GM12878 (cell line): ENCODE measurements at regions not wholly inside any gene's neighbourhood (a gene's known extent, or its start where the extent isn't known, plus 50 kb on each side); places are given as distances from the start of the nearest gene placed in this dataset.

ENCODE experiments used
- ATAC-seq: fragments of 200-7000 bp; cut with Tn5 transposase; 3 replicates; pipeline ENCODE4 v1.9.1; 2020; ENCODE audit warnings: mild to moderate bottlenecking, moderate library complexity
- BruUV-seq: library from RNA; stranded (reverse); fragments of 400-500 nt; replicated peaks from 2 replicates; lab custom pipeline; 2021; lab: Mats Ljungman, UMichigan
- CTCF ChIA-PET: fragments of 300-600 bp; sonication (Branson Sonifier 250); formaldehyde crosslinking; extraction: SDS; loops from one replicate; lab custom pipeline; 2021; ENCODE audit warnings: inconsistent platforms; lab: Yijun Ruan, JAX
- POLR2A ChIA-PET: fragments of 350-600 bp; formaldehyde crosslinking; extraction: SDS; loops from one replicate; lab custom pipeline; 2021; ENCODE audit warnings: inconsistent platforms; lab: Charles Lee
- RAD21 ChIA-PET: fragments of 300-600 bp; sonication (Branson Sonifier 250); formaldehyde crosslinking; loops from one replicate; lab custom pipeline; 2023; ENCODE audit warnings: antibody characterized with exemption; ENCODE audit not compliant: unreplicated experiment; lab: Charles Lee
- SMC1A ChIA-PET: fragments of 300-600 bp; sonication (Branson Sonifier 250); formaldehyde crosslinking; loops from one replicate; lab custom pipeline; 2023; ENCODE audit not compliant: unreplicated experiment, uncharacterized antibody; lab: Charles Lee
- DNase-seq: peaks from one replicate; pipeline ENCODE4 v3.0.0-alpha.2; 2011; ENCODE audit warnings: low read depth, low spot score
- FAIRE-seq: peaks from 3 replicates; lab custom pipeline; 2011; peaks lifted over from hg19 to GRCh38; lab: Jason Lieb, UNC
- H2AFZ ChIP-seq: 2 replicates; pipeline ENCODE4 v1.6.0; 2011; ENCODE audit warnings: low read depth, low read length, control low read depth; ENCODE audit not compliant: control insufficient read depth
- H3K27ac ChIP-seq: 2 replicates; pipeline ENCODE4 v1.5.1; 2011; ENCODE audit warnings: control low read depth; ENCODE audit not compliant: control insufficient read depth, insufficient read depth
- H3K27me3 ChIP-seq, 2 experiments: replicated peaks in 1 of 2; 2 replicates each; pipeline versions ENCODE4 v1.6.0 to v1.6.1; 2011; ENCODE audit warnings: low read length in 1 of 2; ENCODE audit not compliant: control insufficient read depth in 2 of 2, insufficient read depth in 2 of 2
- H3K36me3 ChIP-seq, 2 experiments: 2 replicates each; pipeline ENCODE4 v1.5.1; 2011; ENCODE audit warnings: low read length in 1 of 2; ENCODE audit not compliant: control insufficient read depth in 2 of 2, insufficient read depth in 2 of 2
- H3K4me1 ChIP-seq: 2 replicates; pipeline ENCODE4 v1.6.1; 2011; ENCODE audit warnings: mild to moderate bottlenecking, low read length, moderate library complexity, mixed read lengths; ENCODE audit not compliant: control insufficient read depth, insufficient read depth
- H3K4me2 ChIP-seq: 2 replicates; pipeline ENCODE4 v1.6.0; 2011; ENCODE audit warnings: control low read depth; ENCODE audit not compliant: control insufficient read depth, insufficient read depth
- H3K4me3 ChIP-seq: fragments of 200-600 bp; sonication (generic); 2 replicates; pipeline ENCODE4 v1.5.1; 2016
- H3K79me2 ChIP-seq: 2 replicates; pipeline ENCODE4 v1.6.0; 2011; ENCODE audit warnings: low read length; ENCODE audit not compliant: control insufficient read depth, insufficient read depth
- H3K9ac ChIP-seq: 2 replicates; pipeline ENCODE4 v1.8.0; 2011; ENCODE audit warnings: low read length, control low read depth, mixed read lengths; ENCODE audit not compliant: control insufficient read depth, insufficient read depth
- H3K9me3 ChIP-seq: replicated peaks from 3 replicates; pipeline ENCODE4 v1.5.1; 2011; ENCODE audit warnings: mild to moderate bottlenecking, low read length; ENCODE audit not compliant: control insufficient read depth, insufficient read depth
- H4K20me1 ChIP-seq: 2 replicates; pipeline ENCODE4 v1.6.0; 2011; ENCODE audit not compliant: control insufficient read depth, insufficient read depth
- ATF2 ChIP-seq: IDR thresholded peaks from 2 replicates; pipeline ENCODE4 v1.6.1; 2012; ENCODE audit warnings: low read length, inconsistent platforms
- BCL11A ChIP-seq: IDR thresholded peaks from 2 replicates; pipeline ENCODE4 v1.6.1; 2011; ENCODE audit warnings: low read depth, low read length
- CHD4 ChIP-seq: fragments of 200-600 bp; sonication (generic); IDR thresholded peaks from 2 replicates; pipeline ENCODE4 v1.6.1; 2016; ENCODE audit warnings: mild to moderate bottlenecking
- ELK1 ChIP-seq: IDR thresholded peaks from 2 replicates; pipeline ENCODE4 v1.6.1; 2012; ENCODE audit warnings: low read depth, low read length, improper control_type of control experiment
- HCFC1 ChIP-seq: fragments of 150-350 bp; IDR thresholded peaks from 2 replicates; pipeline ENCODE4 v1.6.1; 2014; ENCODE audit warnings: low read length
- NR2C2 ChIP-seq: IDR thresholded peaks from 2 replicates; pipeline ENCODE4 v1.6.1; 2011; ENCODE audit warnings: borderline replicate concordance, low read depth; ENCODE audit not compliant: control insufficient read depth, insufficient read length
- SMAD1 ChIP-seq: fragments of 450-650 bp; IDR thresholded peaks from 2 replicates; pipeline ENCODE4 v1.6.1; 2018; ENCODE audit warnings: mild to moderate bottlenecking, low read depth; ENCODE audit not compliant: partially characterized antibody
- ZZZ3 ChIP-seq: IDR thresholded peaks from 2 replicates; pipeline ENCODE4 v1.6.1; 2011; ENCODE audit warnings: low read depth; ENCODE audit not compliant: control insufficient read depth, insufficient read length
- WGBS: methylation state at CpG from one replicate; pipeline ENCODE4 v1.1.6; 2016; ENCODE audit warnings: low lambda C conversion rate; ENCODE audit not compliant: insufficient replicate concordance, insufficient coverage; ENCODE audit errors: missing lambda C conversion rate; 5-methylcytosine and 5-hydroxymethylcytosine counted together
- in situ Hi-C: fragments of 300-500 bp; cut with MboI; formaldehyde crosslinking; loops from 9 replicates; pipeline ENCODE4 v1.14.3; 2018; ENCODE audit warnings: mixed read lengths
- intact Hi-C: fragments of 100-400 bp; cut with micrococcal nuclease; formaldehyde crosslinking; loops from one replicate; pipeline ENCODE4 v1.14.2; 2022; ENCODE audit not compliant: unreplicated experiment
- TF ChIP-seq, protein P1 (sequence below): fragments of 450-650 bp; IDR thresholded peaks from 2 replicates; pipeline ENCODE4 v1.6.1; 2016; ENCODE audit warnings: mild to moderate bottlenecking

DNA sequence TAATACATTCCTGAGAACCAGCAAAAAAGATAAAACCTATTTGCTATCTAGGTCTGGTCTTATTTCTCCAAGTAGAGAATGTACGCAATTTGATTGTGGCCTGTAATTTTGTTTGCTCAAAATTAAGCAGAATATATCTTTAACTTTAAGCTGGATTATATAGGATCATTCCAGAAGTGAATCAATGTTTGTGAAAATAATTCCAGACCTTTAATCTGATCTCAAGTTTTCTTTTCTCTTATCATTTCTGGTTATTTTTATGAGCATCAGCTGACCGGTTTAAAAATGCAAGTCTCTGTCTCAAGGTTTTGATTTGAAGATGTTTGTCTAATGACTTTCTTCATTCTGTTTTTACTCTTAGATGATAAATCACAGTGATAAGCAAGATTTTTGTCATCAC is 997.9 kb upstream of the FLRT2 start:
- in situ Hi-C loops: no loop called here
- SMC1A ChIA-PET: no interaction called here
- BruUV-seq: no TSS peak
- no peak for ATAC-seq
- Histone ChIP-seq H3K4me1 (no peaks in the 10 kb centered on the region), H3K27ac (no peak overlapping the region), H3K4me2 (no peak overlapping the region), H3K9me3 (no peaks in the 10 kb centered on the region), H3K27me3 (no peaks in the 10 kb centered on the region), H2AFZ (no peak overlapping the region), H4K20me1 (no peaks in the 10 kb centered on the region), H3K79me2 (no peaks in the 10 kb centered on the region), H3K4me3 (no peak overlapping the region), H3K9ac (no peak overlapping the region), H3K36me3 (no peaks in the 10 kb centered on the region)
- intact Hi-C loops: no loop called here
- CTCF ChIA-PET: no interaction called here
- TF ChIP-seq ZZZ3 (no peak), NR2C2 (no peak), HCFC1 (no peak), CHD4 (no peak), BCL11A (no peak), SMAD1 (no peak), ELK1 (no peak), ATF2 (no peak)
- TF ChIP-seq, protein P1, sequence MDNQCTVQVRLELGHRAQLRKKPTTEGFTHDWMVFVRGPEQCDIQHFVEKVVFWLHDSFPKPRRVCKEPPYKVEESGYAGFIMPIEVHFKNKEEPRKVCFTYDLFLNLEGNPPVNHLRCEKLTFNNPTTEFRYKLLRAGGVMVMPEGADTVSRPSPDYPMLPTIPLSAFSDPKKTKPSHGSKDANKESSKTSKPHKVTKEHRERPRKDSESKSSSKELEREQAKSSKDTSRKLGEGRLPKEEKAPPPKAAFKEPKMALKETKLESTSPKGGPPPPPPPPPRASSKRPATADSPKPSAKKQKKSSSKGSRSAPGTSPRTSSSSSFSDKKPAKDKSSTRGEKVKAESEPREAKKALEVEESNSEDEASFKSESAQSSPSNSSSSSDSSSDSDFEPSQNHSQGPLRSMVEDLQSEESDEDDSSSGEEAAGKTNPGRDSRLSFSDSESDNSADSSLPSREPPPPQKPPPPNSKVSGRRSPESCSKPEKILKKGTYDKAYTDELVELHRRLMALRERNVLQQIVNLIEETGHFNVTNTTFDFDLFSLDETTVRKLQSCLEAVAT: no peak
- POLR2A ChIA-PET: no interaction called here
- FAIRE-seq: no peak
- DNase-seq: no peak
- WGBS: 90% methylated on average over 2 of the region's 2 CpGs
- RAD21 ChIA-PET: interaction anchor here (1.4 kb wide), 1 partner anchor 9 kb away, joined by 3 read pairs; no protein-coding TSS in a partner anchor
